CD4-positive, alpha-beta T cell (primary cell): ENCODE measurements at regions not wholly inside any gene's neighbourhood (a gene's known extent, or its start where the extent isn't known, plus 50 kb on each side); places are given as distances from the start of the nearest gene placed in this dataset.

Experiments used
- ATAC-seq: fragments of 200-7000 bp; cut with Tn5 transposase; one replicate; pipeline ENCODE4 v1.10.0; 2022; ENCODE audit warnings: mild to moderate bottlenecking; ENCODE audit not compliant: poor library complexity
- CTCF ChIA-PET: fragments of 350-600 bp; sonication (Branson Sonifier 250); formaldehyde crosslinking; loops from one replicate; lab custom pipeline; 2021; ENCODE audit warnings: antibody characterized with exemption, inconsistent platforms; lab: Charles Lee
- POLR2A ChIA-PET: fragments of 350-600 bp; sonication (Branson Sonifier 250); formaldehyde crosslinking; loops from one replicate; lab custom pipeline; 2021; ENCODE audit warnings: antibody characterized with exemption, inconsistent platforms; lab: Charles Lee
- DNase-seq, 14 experiments: peaks; one replicate each; pipeline ENCODE4 v3.0.0-alpha.2; 2013 to 2020; ENCODE audit warnings: mixed read lengths in 2 of 14
- H3K27ac ChIP-seq, 2 donors: one replicate each; pipeline versions ENCODE4 v1.5.1 to v1.7.0; 2013; ENCODE audit warnings: low read length in 2 of 2, low read depth in 1 of 2, mild to moderate bottlenecking in 1 of 2
- H3K27me3 ChIP-seq, 2 experiments: 1 replicate in 1 of 2; 2 replicates in 1 of 2; pipeline versions ENCODE4 v1.6.1 to v1.7.0; 2013; ENCODE audit warnings: low read length in 2 of 2, control low read depth in 1 of 2, mild to moderate bottlenecking in 1 of 2, moderate library complexity in 1 of 2; ENCODE audit not compliant: insufficient read depth in 2 of 2, control insufficient read depth in 1 of 2
- H3K36me3 ChIP-seq: one replicate; pipeline ENCODE4 v1.6.1; 2013; ENCODE audit warnings: low read length, control low read depth; ENCODE audit not compliant: insufficient read depth
- H3K4me1 ChIP-seq: one replicate; pipeline ENCODE4 v1.6.1; 2013; ENCODE audit warnings: low read length, control low read depth; ENCODE audit not compliant: insufficient read depth
- H3K4me3 ChIP-seq: one replicate; pipeline ENCODE4 v1.5.1; 2013; ENCODE audit warnings: mild to moderate bottlenecking, low read length, moderate library complexity
- H3K9me3 ChIP-seq, 2 experiments: 1 replicate in 1 of 2; 2 replicates in 1 of 2; pipeline versions ENCODE4 v1.6.1 to v1.7.0; 2013; ENCODE audit warnings: low read length in 2 of 2, mild to moderate bottlenecking in 2 of 2, control low read depth in 1 of 2, moderate library complexity in 1 of 2; ENCODE audit not compliant: control insufficient read depth in 1 of 2, insufficient read depth in 1 of 2
- H3K27ac Mint-ChIP-seq: one replicate; pipeline ENCODE4 v1.8.0; 2020; ENCODE audit warnings: mixed read lengths
- H3K27me3 Mint-ChIP-seq: one replicate; pipeline ENCODE4 v1.8.0; 2021; ENCODE audit warnings: mixed read lengths
- H3K36me3 Mint-ChIP-seq: one replicate; pipeline ENCODE4 v1.8.0; 2021; ENCODE audit warnings: low read depth, mixed read lengths
- H3K4me1 Mint-ChIP-seq: one replicate; pipeline ENCODE4 v1.8.0; 2021; ENCODE audit warnings: low read depth, mixed read lengths
- H3K4me3 Mint-ChIP-seq: one replicate; pipeline ENCODE4 v1.8.0; 2020; ENCODE audit warnings: mild to moderate bottlenecking, mixed read lengths
- H3K9me3 Mint-ChIP-seq: one replicate; pipeline ENCODE4 v1.8.0; 2020; ENCODE audit warnings: mixed read lengths
- CTCF ChIP-seq: fragments of 200-600 bp; IDR thresholded peaks from one replicate; pipeline ENCODE4 v1.8.0; 2022; ENCODE audit warnings: antibody characterized with exemption, mild to moderate bottlenecking
- intact Hi-C, 2 experiments: fragments of 100-400 bp; cut with DNase I in 1 of 2; cut with micrococcal nuclease in 1 of 2; formaldehyde crosslinking; loops; one replicate each; pipeline versions ENCODE4 v1.15.1 to v1.9.0; 2023 to 2025; cut with DNase I, micrococcal nuclease

DNA sequence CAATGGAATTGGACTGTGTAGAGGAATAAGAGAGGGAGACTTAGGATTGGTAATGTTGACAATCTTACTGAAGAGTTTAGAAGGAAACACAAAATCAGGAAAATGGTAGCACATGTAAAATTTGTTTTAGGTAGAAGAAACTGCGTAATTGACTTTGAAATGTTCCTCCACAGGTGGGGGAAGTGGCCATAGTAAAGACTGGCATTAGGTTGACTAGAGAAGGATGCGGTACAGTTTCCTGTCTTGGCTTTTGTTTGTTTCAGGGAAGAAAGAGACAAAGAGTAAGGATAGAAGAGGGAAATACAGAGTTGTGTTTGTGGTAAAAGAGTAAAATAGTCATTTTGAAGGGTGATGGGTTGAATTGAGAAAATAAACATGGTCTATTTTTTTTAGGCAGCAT, 253.6 kb upstream of the ZNF717 start:
- peaks cover 0 to 8% of the 10 kb centered on the region in 2 experiments for H3K9me3 ChIP-seq
- ChIA-PET CTCF (no interaction called here), POLR2A (no interaction called here)
- no peaks in the 10 kb centered on the region for H3K27me3 Mint-ChIP-seq
- no peaks in the 10 kb centered on the region for H3K27me3 ChIP-seq
- H3K4me1 Mint-ChIP-seq, result no peaks in the 10 kb centered on the region
- H3K4me1 ChIP-seq, result no peaks in the 10 kb centered on the region
- peaks cover 3% of the 10 kb centered on the region for H3K9me3 Mint-ChIP-seq
- no peaks in the 10 kb centered on the region for H3K36me3 ChIP-seq
- no peak overlapping the region for H3K4me3 Mint-ChIP-seq
- DNase-seq, result no peak
- no peak overlapping the region for H3K4me3 ChIP-seq
- no peaks in the 10 kb centered on the region for H3K36me3 Mint-ChIP-seq
- no peak for TF ChIP-seq CTCF
- ATAC-seq, result no peak
- intact Hi-C loops, result no loop called here
- no peak overlapping the region for H3K27ac Mint-ChIP-seq
- no peak overlapping the region for H3K27ac ChIP-seq

DNA sequence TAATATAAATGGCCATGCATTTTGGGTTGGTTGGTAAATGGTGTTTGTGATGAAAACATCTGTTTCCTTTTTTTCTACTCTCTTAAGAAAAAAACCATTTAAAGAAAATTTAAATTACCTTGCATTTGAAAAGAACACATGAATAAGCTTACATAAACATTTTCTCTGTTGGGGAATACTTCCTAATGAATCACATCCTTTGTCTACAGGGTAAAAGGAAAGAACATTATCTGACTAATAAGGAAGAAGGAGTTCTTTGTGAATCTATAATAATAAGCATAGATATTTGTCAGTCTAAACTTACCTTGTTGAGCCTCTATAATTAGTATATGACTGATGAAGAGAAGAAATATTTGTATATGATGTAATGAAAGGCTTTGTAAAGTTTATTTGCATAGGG, 254.1 kb upstream of the ZNF717 start:
- POLR2A ChIA-PET, result no interaction called here
- Mint-ChIP-seq H3K9me3 (peaks cover 3% of the 10 kb centered on the region), H3K4me3 (no peak overlapping the region), H3K36me3 (no peaks in the 10 kb centered on the region), H3K27ac (no peak overlapping the region), H3K4me1 (no peaks in the 10 kb centered on the region), H3K27me3 (no peaks in the 10 kb centered on the region)
- Histone ChIP-seq H3K27me3 (no peaks in the 10 kb centered on the region), H3K27ac (no peak overlapping the region), H3K4me3 (no peak overlapping the region), H3K4me1 (no peaks in the 10 kb centered on the region), H3K9me3 (peaks cover 0 to 8% of the 10 kb centered on the region in 2 experiments), H3K36me3 (no peaks in the 10 kb centered on the region)
- ATAC-seq, result no peak
- DNase-seq, result no peak
- CTCF ChIA-PET, result no interaction called here
- intact Hi-C loops, result no loop called here
- TF ChIP-seq CTCF, result no peak

DNA sequence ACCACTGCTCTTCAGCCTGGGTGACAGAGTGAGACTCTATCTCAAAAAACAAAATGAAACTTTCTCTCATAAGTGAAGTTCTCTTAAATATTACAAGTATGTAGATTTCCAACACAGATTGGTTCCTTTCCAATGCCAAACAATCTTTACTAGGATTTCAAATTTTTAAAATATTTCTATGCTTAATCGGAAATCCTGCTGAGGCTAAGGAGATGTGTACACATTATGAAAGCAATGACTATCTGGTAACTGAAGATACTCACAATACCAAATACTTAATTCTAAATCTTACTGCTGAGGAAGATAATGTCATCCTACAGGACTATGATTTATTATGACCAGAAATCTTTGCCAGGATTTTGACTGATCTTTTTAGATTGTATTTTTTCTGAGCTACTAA, 255.6 kb upstream of the ZNF717 start:
- no peaks in the 10 kb centered on the region for H3K36me3 ChIP-seq
- no peak overlapping the region for H3K27ac ChIP-seq
- H3K4me3 Mint-ChIP-seq, result no peak overlapping the region
- POLR2A ChIA-PET, result no interaction called here
- H3K4me3 ChIP-seq, result no peak overlapping the region
- H3K9me3 ChIP-seq, result peaks cover 0 to 8% of the 10 kb centered on the region in 2 experiments
- no peaks in the 10 kb centered on the region for H3K27me3 Mint-ChIP-seq
- intact Hi-C loops, result no loop called here
- H3K4me1 Mint-ChIP-seq, result no peaks in the 10 kb centered on the region
- no peaks in the 10 kb centered on the region for H3K4me1 ChIP-seq
- no peak for DNase-seq
- H3K36me3 Mint-ChIP-seq, result no peaks in the 10 kb centered on the region
- CTCF ChIA-PET, result no interaction called here
- no peaks in the 10 kb centered on the region for H3K27me3 ChIP-seq
- ATAC-seq, result no peak
- H3K9me3 Mint-ChIP-seq, result peaks cover 3% of the 10 kb centered on the region
- no peak for TF ChIP-seq CTCF
- H3K27ac Mint-ChIP-seq, result no peak overlapping the region
